SKM-1 treated with dmso at 0.1 percent for 144 hours (cell line): ENCODE measurements at regions not wholly inside any gene's neighbourhood (a gene's known extent, or its start where the extent isn't known, plus 50 kb on each side); places are given as distances from the start of the nearest gene placed in this dataset.

Experiments used
- DNase-seq: peaks from one replicate; lab custom pipeline; 2025; ENCODE audit not compliant: unreplicated experiment; lab: John Stamatoyannopoulos, UW

DNA sequence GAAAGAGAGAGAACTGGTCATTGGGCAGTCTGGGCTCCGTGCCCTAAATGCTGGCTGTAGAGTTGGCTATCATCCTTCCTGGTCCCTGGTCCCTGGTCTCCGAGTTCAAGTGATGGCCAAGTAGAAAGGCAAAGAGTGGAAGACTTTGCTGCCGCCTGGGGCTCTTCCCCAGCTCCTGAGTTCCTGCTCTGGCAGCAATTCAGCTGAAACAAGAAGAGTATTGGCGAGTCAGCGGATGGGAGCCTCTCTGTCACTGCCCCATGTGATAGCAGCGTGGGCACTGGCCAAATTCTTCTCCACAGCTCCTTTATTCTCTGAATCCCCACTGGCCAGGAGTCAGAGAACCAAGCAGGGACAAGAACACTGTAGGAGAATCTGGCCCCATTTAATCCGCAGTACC is 351.0 kb upstream of the POU3F3 start:
- DNase-seq: no peak

DNA sequence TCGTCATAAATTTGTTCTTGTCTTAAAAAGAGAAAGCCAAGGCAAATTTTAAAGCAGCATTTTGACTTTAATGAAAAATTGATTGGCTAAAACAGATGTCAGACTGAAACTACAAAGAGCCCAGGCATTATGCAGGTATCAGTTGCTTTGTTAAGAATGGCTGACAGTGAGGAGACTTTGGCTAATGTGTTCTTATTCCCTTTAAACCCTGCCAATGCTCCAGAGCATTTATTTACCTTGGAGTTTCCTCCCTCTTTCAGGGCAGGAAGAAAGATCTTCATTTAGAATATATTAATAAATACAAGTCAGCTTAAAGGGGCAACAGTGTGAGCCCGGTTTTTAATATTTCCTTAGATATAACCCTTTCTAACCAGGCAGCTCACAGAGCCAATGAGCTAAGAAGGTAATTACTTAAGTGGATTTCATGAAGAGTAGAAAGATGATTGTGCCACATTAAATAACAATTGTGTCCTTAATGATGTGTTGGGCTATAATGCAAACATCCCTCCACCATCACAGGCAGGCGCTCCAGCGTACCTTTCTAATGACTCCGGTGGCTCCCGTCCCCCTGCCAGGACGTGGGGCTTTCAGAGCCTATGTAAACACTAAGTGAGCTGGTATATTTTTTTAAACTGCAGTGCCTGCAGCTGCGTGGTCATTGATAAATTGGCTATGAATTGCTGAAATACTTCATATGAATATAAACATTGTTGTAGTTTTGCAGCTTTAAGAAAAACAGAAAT is 349.4 kb upstream of the POU3F3 start:
- DNase-seq: no peak

DNA sequence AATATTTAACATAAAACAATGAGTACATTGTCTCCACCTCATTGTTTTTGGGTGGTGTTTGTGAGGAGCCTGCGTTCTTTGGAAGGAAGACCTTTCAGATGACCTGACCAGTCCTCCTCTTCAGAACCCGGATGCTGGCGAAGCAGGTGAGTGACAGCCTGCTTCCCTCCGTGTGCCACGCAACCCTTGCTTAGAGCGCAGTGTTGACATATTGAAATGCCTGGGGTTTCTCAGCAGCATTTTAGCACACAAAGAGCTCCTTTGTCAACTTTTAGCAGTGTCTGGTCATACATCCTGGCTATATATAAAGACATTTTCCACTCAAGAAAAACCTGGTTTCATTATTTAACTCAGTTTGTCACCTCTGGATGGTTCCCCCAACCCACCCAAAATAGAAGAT is 335.7 kb upstream of the POU3F3 start:
- DNase-seq: no peak

DNA sequence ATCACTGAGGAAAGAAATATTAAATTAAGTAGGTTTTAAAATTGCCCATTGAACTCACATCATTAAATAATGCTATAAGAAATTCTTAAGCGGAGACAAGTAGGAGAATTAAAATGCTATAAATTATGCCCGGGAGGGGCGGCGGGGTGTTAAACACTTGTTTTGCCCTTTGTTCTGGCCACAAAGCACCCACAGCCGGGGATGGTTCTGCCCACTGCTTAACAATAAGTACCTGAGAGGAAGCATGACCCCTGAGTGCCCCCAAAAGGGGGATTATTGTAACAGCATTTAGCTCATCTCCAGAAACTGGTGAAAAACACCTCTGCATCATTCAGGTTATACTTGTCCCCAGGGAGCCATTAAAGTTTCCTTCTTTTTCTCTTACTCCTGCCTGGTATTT is 332.7 kb upstream of the POU3F3 start:
- DNase-seq: no peak

DNA sequence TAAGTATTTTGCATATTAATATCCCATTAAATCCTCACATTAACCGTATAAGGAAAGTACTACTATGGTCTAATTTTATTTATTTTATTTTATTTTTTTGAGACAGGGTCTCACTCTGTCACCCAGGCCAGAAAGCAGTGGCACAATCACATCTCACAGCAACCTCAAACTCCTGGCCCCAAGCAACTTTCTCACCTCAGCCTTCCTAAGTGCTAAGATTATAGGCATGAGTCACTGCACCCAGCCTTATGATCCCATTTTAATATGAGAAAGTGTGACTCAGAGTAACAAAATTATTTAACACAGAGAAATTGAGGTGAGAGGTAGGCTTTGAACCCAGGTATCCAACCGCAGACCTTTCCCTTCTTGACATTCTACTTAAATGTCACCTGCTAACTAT is 330.0 kb upstream of the POU3F3 start:
- no peak for DNase-seq

DNA sequence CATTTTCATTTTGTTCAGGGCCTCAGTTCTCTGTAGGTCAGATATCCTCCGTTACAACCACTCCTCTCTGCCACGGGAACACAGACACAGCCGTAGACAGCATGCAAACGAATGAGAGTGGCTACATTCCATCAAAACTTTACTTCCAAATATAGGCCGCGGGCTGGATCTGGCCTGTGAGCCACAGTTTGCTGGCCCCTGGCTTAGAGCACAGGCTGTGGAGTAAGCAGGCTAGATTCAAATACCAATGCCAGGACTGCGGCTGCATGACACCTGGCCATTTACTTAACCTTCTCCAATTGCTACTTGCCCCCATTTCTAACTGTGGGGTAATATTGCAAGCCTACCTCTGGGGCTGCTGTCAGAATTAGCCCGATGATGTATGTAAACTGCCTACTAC is 325.8 kb upstream of the POU3F3 start:
- no peak for DNase-seq

DNA sequence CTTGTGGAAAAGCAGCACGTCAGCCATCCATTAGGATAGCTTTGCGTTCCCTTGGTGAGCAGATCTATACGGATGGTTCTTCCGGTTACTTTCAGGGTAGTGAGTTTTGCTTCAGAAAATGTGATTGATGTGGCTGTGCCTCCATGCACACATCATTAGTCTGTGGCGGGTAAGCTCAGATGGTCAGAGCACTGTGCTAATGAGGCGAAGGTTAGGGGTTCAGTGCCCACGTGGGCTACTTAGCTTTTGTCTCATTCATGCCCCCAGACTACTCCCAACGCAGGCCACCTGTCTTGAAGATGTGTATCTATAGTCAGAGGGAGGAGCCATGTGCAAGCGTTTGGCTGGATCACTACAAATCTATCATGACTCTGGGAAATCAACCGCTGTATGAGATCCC is 322.8 kb upstream of the POU3F3 start:
- no peak for DNase-seq

DNA sequence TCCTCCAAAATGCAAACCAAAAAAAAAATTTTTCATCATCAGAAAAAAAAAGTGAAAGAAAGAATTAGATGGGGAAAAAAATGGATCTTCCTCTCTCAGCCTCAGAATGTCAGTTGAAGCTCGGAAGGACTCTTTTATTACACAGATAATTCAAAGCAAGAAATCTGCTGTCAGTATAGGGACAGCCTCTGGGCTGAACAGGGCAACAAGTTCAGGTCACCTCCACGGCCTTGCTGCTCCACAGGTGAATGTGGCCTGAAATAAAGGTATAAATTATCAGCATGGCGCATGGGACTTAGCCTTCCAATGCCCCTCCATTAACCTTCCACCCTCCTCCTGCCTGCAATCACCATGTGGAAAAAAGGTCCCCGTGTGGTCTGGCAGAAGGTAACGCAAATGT is 316.8 kb upstream of the POU3F3 start:
- DNase-seq: no peak

DNA sequence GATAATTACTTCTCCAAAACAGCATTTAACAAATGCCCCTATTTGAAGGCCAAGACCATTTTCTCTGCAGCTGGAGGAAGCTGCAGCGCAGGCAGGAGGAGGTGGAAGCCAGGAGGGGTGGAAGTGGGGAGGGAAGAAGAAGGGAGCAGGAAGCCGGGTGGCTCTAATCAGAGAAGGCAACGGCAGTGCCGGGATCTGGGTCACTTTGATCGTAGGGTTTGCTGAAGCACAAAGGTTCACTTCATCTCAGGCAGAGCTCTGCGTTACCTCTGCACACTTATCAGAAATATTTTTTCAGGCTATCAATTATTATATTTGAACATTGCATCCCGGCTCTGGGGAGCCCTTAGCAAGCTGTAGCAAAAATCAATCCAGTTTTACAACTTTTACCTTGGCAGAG is 315.8 kb upstream of the POU3F3 start:
- DNase-seq: no peak

DNA sequence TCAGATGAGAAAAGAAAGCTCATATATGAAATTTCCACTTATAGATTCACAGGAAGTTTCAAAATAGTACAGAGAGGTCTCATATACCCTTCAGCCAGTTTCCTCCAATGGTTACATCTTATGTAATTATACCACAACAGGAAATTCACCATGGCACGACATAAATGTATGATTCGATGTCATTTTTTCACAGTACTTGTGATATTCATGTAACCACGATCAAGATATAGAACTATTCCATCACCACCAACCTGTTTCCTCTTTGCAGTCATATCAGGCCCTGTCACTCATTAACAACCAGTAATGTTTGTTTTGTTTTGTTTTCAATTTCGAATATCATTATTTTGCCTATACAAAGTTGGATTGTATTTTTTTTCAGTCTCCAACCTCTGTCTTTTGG is 314.3 kb upstream of the POU3F3 start:
- DNase-seq: peak; percentile 47

DNA sequence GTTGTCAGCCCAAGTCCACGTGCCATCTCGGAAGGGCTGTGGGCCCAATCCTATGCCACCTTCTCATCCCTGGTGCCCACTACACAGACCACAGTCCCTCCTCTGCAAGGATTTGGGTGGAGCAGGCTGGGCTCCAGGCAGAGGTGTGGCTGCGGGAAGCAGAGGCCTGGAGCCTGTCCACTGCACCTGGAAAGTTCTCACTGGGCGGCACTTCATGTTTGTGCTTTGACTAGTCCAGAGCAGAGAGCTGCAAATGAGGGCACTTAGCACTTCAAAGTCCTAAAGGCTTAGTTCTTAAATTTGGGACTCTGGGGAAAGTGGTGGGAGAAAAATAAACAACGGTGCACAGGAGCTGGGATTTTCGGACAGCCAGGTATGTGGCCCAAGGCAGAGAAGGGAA is 308.9 kb upstream of the POU3F3 start:
- no peak for DNase-seq

DNA sequence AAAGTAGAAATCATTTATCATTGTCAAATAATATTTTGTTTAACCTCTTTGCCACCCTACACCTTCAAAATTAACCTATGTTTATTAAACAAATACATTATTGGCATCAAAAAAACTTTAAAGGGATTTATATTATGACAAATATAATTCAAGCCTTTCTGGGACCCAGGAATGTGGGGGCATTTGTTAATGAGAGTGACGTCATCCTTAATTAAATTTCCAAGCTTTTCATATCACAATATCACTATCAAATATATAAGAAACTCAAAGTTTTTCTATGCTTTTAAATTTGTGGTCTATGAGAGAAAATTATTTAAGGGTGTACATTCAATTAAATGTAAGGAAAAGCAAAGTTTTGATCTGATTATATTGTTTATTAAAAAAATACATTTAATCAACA is 307.4 kb upstream of the POU3F3 start:
- no peak for DNase-seq

DNA sequence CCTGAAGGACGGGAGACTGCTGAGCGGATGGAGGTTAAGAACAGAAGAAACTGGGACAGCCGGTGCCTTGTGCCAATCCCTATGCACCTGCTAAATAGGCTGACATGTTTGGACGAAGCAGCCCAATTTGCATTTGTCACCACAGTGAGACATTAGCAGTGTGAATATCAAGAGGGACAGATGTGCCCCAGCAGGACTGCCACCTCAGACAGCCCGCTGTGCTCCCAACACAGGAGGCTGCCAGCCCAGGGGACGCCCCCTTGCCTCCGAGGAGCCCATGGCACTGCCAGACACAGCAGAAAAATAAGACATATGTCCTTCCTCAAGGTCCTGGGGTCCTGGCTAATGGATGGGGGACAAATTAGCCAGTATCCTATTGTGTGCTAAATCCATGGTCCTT is 306.7 kb upstream of the POU3F3 start:
- DNase-seq: no peak

DNA sequence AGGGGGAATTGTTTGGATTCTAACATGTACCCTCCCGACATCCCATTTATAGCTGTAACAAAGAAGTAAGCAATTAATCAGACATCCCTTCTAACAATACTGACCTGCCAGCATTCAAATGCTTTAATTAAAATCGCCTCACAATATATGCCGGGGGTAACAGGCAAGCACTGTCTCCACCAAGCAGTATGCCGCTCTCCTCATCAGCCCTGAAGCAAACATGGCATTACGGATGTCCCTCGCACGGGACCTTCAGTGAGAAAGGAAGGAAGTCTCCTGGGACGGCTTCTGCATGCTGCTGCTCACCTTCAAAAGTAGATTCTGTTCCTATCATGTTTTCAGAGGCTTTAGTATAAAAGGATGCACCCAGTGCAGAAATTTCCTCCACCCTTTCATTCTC is 292.7 kb upstream of the POU3F3 start:
- no peak for DNase-seq

DNA sequence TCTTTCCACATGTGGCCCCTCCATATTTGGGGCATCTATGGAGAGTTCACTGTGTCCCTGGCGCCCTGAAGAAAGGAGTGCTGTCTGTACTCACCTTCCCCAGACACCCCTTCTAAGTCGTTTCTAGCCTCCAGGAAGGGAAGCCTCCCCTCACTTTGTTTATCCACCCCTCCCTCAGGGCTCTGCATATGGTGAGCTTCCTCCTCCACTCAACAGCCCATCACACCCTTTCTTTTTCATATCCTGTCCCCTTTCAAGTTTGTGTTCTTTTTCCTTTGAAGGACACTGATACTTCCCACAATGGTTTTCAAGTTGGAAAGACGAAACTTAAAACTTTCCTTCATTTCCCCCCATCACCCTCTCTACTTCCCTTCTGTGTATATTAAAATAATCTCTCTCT is 291.4 kb upstream of the POU3F3 start:
- DNase-seq: no peak

DNA sequence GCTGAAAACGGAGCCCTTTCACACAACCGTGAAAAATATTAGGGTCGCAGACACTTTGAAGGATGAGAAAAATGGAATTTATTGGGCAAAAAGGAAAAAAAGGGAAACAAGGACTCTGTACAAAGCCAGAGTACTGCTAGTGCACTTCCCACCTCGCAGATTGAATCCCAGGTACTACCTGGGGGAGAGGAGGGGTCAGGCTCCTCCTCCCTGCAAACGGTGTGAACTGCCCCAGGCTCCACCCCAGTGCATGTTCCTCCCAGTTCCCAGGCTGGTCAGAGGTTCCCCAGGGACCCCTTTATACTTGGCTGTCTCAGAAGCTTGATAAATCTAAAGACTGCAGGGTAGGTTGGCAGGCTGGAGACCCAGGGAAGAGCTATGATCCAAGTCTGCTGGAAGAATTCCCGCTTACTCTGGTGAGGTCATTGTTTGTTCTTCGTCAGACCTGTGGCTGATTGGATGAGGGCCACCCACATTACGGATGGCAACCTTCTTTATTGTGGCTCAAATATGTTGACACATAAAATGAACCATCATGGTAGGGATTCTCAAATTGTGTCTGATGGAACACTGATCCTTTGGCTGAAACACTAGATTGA is 290.4 kb upstream of the POU3F3 start:
- DNase-seq: no peak

DNA sequence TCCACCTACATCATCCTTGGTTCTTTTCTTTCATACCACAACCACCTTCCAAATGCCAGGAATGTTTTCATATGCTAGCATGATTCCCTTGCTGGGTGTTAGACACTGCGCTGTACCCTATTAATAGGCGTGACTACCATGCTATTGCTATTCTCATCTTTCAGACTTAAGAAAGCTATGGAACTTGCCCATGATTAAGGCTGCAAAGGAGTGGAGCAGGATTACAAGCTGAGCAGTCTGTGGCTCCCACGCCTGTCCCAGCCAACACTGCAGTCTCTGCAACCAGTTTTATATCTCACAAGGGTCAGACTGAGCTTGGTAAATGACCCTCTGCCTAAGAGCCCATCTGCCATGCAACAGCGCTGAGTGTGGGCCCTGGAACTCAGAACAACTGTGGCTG is 285.7 kb upstream of the POU3F3 start:
- DNase-seq: no peak

DNA sequence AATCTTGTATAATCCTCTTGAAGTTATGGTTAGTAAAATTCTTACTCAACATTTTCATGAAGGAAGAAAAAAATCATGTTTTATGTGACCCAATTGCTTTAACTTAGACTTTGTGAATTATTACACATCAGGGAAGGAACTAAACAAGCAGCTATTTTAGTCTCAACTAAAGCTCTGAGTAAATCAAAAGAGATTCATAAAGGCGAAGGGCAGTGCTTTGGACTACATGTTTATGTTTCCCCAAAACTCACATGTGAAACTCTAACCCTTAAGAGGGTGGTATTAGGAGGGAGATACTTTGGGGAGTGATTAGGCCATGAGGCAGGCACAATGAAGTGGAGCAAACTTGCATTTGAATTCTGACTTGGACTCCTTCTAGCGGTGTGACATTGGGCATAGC is 283.7 kb upstream of the POU3F3 start:
- DNase-seq: no peak

DNA sequence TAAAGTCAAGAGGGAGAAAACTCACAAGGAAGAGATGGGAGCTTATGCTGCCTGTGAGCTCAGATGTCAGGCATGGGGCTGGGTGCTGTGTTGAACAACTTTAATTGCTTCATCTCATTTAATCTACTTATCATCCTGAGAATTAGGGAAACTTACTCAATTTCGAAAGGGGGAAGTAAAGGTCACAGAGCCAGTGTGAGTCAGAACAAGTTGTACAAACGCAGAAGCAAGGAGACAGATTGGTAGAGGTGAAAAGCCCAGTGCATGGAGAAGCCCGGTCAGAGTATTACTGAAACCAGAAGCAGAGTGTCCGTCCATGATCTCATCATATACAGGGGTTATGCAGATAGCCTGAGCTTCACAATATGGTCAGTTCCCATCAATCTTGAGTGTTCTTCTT is 281.1 kb upstream of the POU3F3 start:
- DNase-seq: peak; percentile 85

DNA sequence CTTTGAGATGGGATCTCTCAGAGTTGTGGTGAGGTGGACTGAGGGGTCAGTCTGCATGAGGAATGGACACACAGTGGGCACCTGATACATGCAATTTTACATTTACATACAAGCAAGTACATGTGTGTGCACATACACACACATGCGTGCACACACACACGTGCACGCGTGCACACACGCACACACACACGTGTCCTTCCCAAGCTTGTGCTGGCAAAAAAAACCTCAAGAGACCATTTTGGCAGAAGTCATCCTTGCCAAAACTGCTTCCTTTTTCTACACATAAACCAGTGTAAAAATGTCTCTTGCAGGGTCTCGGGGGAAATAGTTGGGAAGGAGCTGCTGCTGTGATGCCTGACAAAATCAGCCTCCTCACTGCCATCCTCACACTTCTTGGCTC is 279.5 kb upstream of the POU3F3 start:
- DNase-seq: no peak

DNA sequence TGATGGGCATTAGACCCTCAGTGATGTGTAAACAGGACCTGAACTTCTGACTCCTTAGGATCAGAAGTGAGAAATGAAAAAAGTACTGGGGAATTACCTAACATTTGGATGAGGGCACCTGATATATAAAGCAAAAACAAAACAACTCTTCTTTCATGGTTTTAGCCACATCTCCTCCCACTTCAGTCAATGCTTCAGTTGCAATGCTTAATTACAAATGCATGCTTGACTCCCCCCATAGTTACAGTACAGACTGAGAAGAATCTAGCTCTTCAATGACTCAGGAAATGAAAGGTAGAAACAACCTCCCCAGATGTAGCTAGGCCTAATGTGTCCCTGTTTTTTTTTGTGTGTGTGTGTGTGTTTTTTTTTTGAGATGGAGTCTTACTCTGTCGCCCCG is 276.8 kb upstream of the POU3F3 start:
- DNase-seq: no peak

DNA sequence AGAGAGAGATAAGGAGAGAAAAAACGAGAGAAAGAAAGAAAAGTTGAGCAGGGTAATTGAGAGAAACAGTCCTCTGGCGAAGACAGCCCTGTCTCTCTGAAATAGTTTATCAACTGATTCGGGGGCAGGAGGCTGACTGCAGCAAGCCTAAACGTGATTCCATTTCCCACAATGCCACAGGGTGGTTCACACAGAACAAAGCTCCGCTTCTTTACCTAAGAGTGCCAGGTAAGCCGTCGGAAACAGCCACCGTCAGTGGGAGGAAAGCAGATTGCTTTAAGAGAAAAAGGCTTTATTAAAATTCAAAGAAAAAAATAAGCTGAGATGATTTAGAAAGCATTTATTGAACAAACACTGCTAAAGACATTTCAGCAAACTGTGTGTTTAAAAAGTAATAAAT is 271.4 kb upstream of the POU3F3 start:
- no peak for DNase-seq

DNA sequence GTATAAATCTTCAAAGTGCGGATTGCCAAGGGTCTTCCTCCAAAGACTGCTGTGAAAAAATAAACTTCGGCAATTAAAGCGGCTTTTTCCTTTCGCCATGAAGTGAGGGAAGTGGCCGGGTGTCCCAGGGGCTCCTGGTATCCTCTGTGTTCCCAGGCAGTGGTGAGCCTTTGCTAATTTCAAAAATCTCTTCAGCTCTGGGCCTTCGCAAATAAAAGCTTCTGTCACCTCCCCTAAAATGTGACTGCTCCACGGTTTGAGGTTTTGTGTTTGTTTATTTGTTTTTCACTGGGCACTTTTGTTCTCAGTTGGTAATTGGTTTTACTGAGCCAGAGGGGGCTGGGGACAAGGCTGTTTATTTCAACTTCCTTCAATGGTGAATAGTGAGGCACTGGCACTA is 270.1 kb upstream of the POU3F3 start:
- DNase-seq: no peak
